Astrocyte of the spinal cord (primary cell): ENCODE measurements at regions not wholly inside any gene's neighbourhood (a gene's known extent, or its start where the extent isn't known, plus 50 kb on each side); places are given as distances from the start of the nearest gene placed in this dataset.

Source experiments
- DNase-seq: peaks from one replicate; pipeline ENCODE4 v3.0.0; 2011; ENCODE audit warnings: low read depth, low spot score
- H3K4me3 ChIP-seq: 2 replicates; pipeline ENCODE4 v1.5.1; 2011; ENCODE audit warnings: low read depth, mild to moderate bottlenecking, low read length, moderate library complexity
- CTCF ChIP-seq: IDR thresholded peaks from 2 replicates; pipeline ENCODE4 v1.5.1; 2012; ENCODE audit warnings: low read depth, mild to moderate bottlenecking, low read length, inconsistent platforms
- in situ Hi-C: cut with HindIII; loops from 2 replicates; pipeline ENCODE4 v1.10.0; 2017; ENCODE audit warnings: low sequenced_read_pairs

GRCh38 chr11:42837994-42838393, 473.8 kb upstream of the API5 start:
- in situ Hi-C loops, result no loop called here
- H3K4me3 ChIP-seq, result no peak overlapping the region
- no peak for TF ChIP-seq CTCF
- DNase-seq, result no peak

GRCh38 chr11:42840176-42840829, 471.5 kb upstream of the API5 start:
- DNase-seq, result no peak
- no peak overlapping the region for H3K4me3 ChIP-seq
- TF ChIP-seq CTCF, result no peak
- in situ Hi-C loops, result no loop called here

- no peak overlapping the region for H3K4me3 ChIP-seq
- in situ Hi-C loops, result no loop called here
- TF ChIP-seq CTCF, result no peak
- no peak for DNase-seq
These were observed 470.9 kb upstream of the API5 start for GRCh38 chr11:42840860-42841259.

- in situ Hi-C loops, result no loop called here
- no peak overlapping the region for H3K4me3 ChIP-seq
- DNase-seq, result no peak
- TF ChIP-seq CTCF, result no peak
These were observed 470.2 kb upstream of the API5 start for GRCh38 chr11:42841556-42841955.

- TF ChIP-seq CTCF, result no peak
- no peak overlapping the region for H3K4me3 ChIP-seq
- in situ Hi-C loops, result no loop called here
- no peak for DNase-seq
These were observed 462.4 kb upstream of the API5 start for GRCh38 chr11:42849362-42849761.

GRCh38 chr11:42857344-42857743, 454.5 kb upstream of the API5 start:
- no peak for TF ChIP-seq CTCF
- no peak overlapping the region for H3K4me3 ChIP-seq
- DNase-seq, result no peak
- in situ Hi-C loops, result no loop called here
